ENCODE measurements at regions not wholly inside any gene's neighbourhood (a gene's known extent, or its start where the extent isn't known, plus 50 kb on each side); places are given as distances from the start of the nearest gene placed in this dataset.

DNA sequence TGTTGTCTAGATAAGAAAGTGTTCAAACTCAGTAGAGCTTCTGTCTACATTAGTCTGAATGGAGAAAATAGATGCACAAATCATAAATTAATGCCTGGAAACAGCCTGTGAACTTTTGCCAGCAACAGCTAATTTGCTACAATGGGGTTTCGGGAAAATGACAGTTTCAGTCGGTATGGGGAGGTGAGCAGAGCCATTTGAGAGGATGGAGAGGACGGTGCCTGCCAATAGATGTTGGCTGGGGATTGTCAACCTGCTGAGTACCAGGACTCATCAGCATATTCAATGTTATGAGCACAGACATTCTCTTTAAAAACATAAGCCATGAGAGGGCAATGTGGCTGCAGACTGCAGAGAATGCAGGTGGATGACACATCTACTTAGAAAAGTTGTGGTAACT is 230.3 kb upstream of the PCDH18 start:
- no peak for TF ChIP-seq TCF7L2 (IDR thresholded peaks at IDR 0.05; ENCODE audit: low read depth, low read length)
- TF ChIP-seq, protein P1, sequence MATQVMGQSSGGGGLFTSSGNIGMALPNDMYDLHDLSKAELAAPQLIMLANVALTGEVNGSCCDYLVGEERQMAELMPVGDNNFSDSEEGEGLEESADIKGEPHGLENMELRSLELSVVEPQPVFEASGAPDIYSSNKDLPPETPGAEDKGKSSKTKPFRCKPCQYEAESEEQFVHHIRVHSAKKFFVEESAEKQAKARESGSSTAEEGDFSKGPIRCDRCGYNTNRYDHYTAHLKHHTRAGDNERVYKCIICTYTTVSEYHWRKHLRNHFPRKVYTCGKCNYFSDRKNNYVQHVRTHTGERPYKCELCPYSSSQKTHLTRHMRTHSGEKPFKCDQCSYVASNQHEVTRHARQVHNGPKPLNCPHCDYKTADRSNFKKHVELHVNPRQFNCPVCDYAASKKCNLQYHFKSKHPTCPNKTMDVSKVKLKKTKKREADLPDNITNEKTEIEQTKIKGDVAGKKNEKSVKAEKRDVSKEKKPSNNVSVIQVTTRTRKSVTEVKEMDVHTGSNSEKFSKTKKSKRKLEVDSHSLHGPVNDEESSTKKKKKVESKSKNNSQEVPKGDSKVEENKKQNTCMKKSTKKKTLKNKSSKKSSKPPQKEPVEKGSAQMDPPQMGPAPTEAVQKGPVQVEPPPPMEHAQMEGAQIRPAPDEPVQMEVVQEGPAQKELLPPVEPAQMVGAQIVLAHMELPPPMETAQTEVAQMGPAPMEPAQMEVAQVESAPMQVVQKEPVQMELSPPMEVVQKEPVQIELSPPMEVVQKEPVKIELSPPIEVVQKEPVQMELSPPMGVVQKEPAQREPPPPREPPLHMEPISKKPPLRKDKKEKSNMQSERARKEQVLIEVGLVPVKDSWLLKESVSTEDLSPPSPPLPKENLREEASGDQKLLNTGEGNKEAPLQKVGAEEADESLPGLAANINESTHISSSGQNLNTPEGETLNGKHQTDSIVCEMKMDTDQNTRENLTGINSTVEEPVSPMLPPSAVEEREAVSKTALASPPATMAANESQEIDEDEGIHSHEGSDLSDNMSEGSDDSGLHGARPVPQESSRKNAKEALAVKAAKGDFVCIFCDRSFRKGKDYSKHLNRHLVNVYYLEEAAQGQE (IDR thresholded peaks at IDR 0.05; ENCODE audit: insufficient read depth in 1 of 2, low read depth in 2 of 2, low read length in 1 of 2) = no peak

All from Panc1 (cell line).